IMR-90 (cell line): ENCODE measurements at regions not wholly inside any gene's neighbourhood (a gene's known extent, or its start where the extent isn't known, plus 50 kb on each side); places are given as distances from the start of the nearest gene placed in this dataset.

Source experiments
- ATAC-seq: fragments of 200-7000 bp; cut with Tn5 transposase; 2 replicates; pipeline ENCODE4 v1.9.1; 2020; ENCODE audit warnings: low read depth, mild to moderate bottlenecking, moderate library complexity
- BruUV-seq: library from RNA; stranded (reverse); fragments of 400-500 nt; replicated peaks from 2 replicates; lab custom pipeline; 2021; lab: Mats Ljungman, UMichigan
- CTCF ChIA-PET: fragments of 300-600 bp; formaldehyde crosslinking; extraction: SDS; loops from one replicate; lab custom pipeline; 2021; ENCODE audit warnings: antibody characterized with exemption; lab: Yijun Ruan, JAX
- POLR2A ChIA-PET: fragments of 300-600 bp; sonication (Branson Sonifier 250); formaldehyde crosslinking; loops from one replicate; lab custom pipeline; 2022; ENCODE audit warnings: antibody characterized with exemption; ENCODE audit not compliant: unreplicated experiment; lab: Charles Lee
- DNase-seq: peaks from one replicate; pipeline ENCODE4 v3.0.0; 2013
- H2AFZ ChIP-seq: replicated peaks from 2 replicates; pipeline ENCODE3; 2013; ENCODE audit warnings: low read length, mild to moderate bottlenecking; ENCODE audit not compliant: poor library complexity
- H2AK5ac ChIP-seq: 2 replicates; pipeline ENCODE4 v1.6.1; 2013; ENCODE audit warnings: low read depth, low read length, inconsistent platforms
- H2AK9ac ChIP-seq: replicated peaks from 2 replicates; pipeline ENCODE3; 2013; ENCODE audit warnings: mild to moderate bottlenecking, low read depth, low read length, moderate library complexity; ENCODE audit not compliant: poor library complexity
- H2BK120ac ChIP-seq: 2 replicates; pipeline ENCODE4 v1.6.1; 2013; ENCODE audit warnings: low read depth, low read length, inconsistent platforms
- H2BK15ac ChIP-seq: 3 replicates; pipeline ENCODE4 v1.6.1; 2013; ENCODE audit warnings: low read depth, low read length, inconsistent platforms
- H2BK20ac ChIP-seq: 2 replicates; pipeline ENCODE4 v1.6.1; 2013; ENCODE audit warnings: low read depth, mild to moderate bottlenecking, inconsistent platforms, low read length, moderate library complexity
- H2BK5ac ChIP-seq: 2 replicates; pipeline ENCODE4 v1.6.1; 2013; ENCODE audit warnings: mild to moderate bottlenecking, low read depth, low read length, inconsistent platforms; ENCODE audit not compliant: poor library complexity, severe bottlenecking
- H3K14ac ChIP-seq: replicated peaks from 2 replicates; pipeline ENCODE4 v1.6.1; 2013; ENCODE audit warnings: low read depth, low read length, inconsistent platforms
- H3K18ac ChIP-seq: 2 replicates; pipeline ENCODE4 v1.6.1; 2013; ENCODE audit warnings: low read depth, low read length, control low read depth
- H3K23ac ChIP-seq: 2 replicates; pipeline ENCODE4 v1.6.1; 2013; ENCODE audit warnings: low read depth, low read length, inconsistent platforms
- H3K27ac ChIP-seq: 2 replicates; pipeline ENCODE4 v1.5.1; 2013; ENCODE audit warnings: mild to moderate bottlenecking, control low read depth, low read length; ENCODE audit not compliant: insufficient read depth
- H3K27me3 ChIP-seq: 2 replicates; pipeline ENCODE4 v1.6.1; 2013; ENCODE audit warnings: low read length; ENCODE audit not compliant: control insufficient read depth, insufficient read depth
- H3K36me3 ChIP-seq: 2 replicates; pipeline ENCODE4 v1.6.1; 2013; ENCODE audit warnings: low read length, mixed read lengths; ENCODE audit not compliant: control insufficient read depth, insufficient read depth
- H3K4ac ChIP-seq: 2 replicates; pipeline ENCODE4 v1.6.1; 2013; ENCODE audit warnings: low read depth, low read length, inconsistent platforms
- H3K4me1 ChIP-seq: 2 replicates; pipeline ENCODE4 v1.6.1; 2013; ENCODE audit warnings: low read length, mixed read lengths; ENCODE audit not compliant: control insufficient read depth, insufficient read depth
- H3K4me2 ChIP-seq: 2 replicates; pipeline ENCODE4 v1.6.1; 2013; ENCODE audit warnings: low read depth, mild to moderate bottlenecking, control low read depth, low read length, moderate library complexity
- H3K4me3 ChIP-seq: 2 replicates; pipeline ENCODE4 v1.5.1; 2013; ENCODE audit warnings: low read depth, mild to moderate bottlenecking, control low read depth, low read length, moderate library complexity; ENCODE audit not compliant: insufficient read depth
- H3K56ac ChIP-seq: 2 replicates; pipeline ENCODE4 v1.6.1; 2013; ENCODE audit warnings: low read length, inconsistent platforms; ENCODE audit not compliant: insufficient read depth; ENCODE audit errors: extremely low read depth
- H3K79me1 ChIP-seq, 2 experiments: 2 replicates each; pipeline ENCODE4 v1.6.1; 2013; ENCODE audit warnings: low read length in 2 of 2, inconsistent platforms in 1 of 2, low read depth in 1 of 2
- H3K9ac ChIP-seq: 2 replicates; pipeline ENCODE4 v1.6.1; 2013; ENCODE audit warnings: low read depth, low read length, control low read depth
- H3K9me1 ChIP-seq: 2 replicates; pipeline ENCODE4 v1.6.1; 2013; ENCODE audit warnings: low read length, inconsistent platforms; ENCODE audit not compliant: insufficient read depth
- H3K9me3 ChIP-seq: 2 replicates; pipeline ENCODE4 v1.6.1; 2013; ENCODE audit warnings: low read length; ENCODE audit not compliant: control insufficient read depth, insufficient read depth
- H4K20me1 ChIP-seq: 2 replicates; pipeline ENCODE4 v1.6.1; 2013; ENCODE audit warnings: low read length, inconsistent platforms; ENCODE audit not compliant: insufficient read depth
- H4K5ac ChIP-seq: 2 replicates; pipeline ENCODE4 v1.6.1; 2013; ENCODE audit warnings: mild to moderate bottlenecking, low read depth, low read length, control low read depth
- H4K8ac ChIP-seq, 2 experiments: 2 replicates each; pipeline ENCODE4 v1.6.1; 2013; ENCODE audit warnings: low read depth in 2 of 2, low read length in 2 of 2, control low read depth in 1 of 2, inconsistent platforms in 1 of 2
- H4K91ac ChIP-seq: 2 replicates; pipeline ENCODE4 v1.6.1; 2013; ENCODE audit warnings: low read depth, low read length, inconsistent platforms; ENCODE audit not compliant: insufficient read depth
- BHLHE40 ChIP-seq: fragments of 150-350 bp; IDR thresholded peaks from 2 replicates; pipeline ENCODE4 v1.6.1; 2016; ENCODE audit warnings: mild to moderate bottlenecking, low read depth, low read length
- CEBPB ChIP-seq: IDR thresholded peaks from 2 replicates; pipeline ENCODE4 v1.6.1; 2012; ENCODE audit warnings: low read depth, low read length, improper control_type of control experiment
- CHD1 ChIP-seq: IDR thresholded peaks from 2 replicates; pipeline ENCODE4 v1.6.1; 2012; ENCODE audit warnings: low read depth, low read length, improper control_type of control experiment
- FOS ChIP-seq: fragments of 150-350 bp; IDR thresholded peaks from 2 replicates; pipeline ENCODE4 v1.6.1; 2016; ENCODE audit warnings: low read depth, low read length
- MXI1 ChIP-seq: IDR thresholded peaks from 2 replicates; pipeline ENCODE4 v1.6.1; 2012; ENCODE audit warnings: low read depth, mild to moderate bottlenecking, low read length, moderate library complexity, borderline replicate concordance
- NFE2L2 ChIP-seq: fragments of 150-350 bp; IDR thresholded peaks from 2 replicates; pipeline ENCODE4 v1.6.1; 2016; ENCODE audit warnings: low read depth, mild to moderate bottlenecking, low read length
- POLR2A ChIP-seq: IDR thresholded peaks from 2 replicates; pipeline ENCODE4 v1.6.1; 2012; ENCODE audit warnings: mild to moderate bottlenecking, low read depth, low read length
- RAD21 ChIP-seq: IDR thresholded peaks from 2 replicates; pipeline ENCODE4 v1.6.1; 2012; ENCODE audit warnings: low read length, improper control_type of control experiment
- RCOR1 ChIP-seq: IDR thresholded peaks from 2 replicates; pipeline ENCODE4 v1.6.1; 2012; ENCODE audit warnings: mild to moderate bottlenecking, low read length, improper control_type of control experiment; ENCODE audit not compliant: insufficient replicate concordance
- SMC3 ChIP-seq: fragments of 150-350 bp; IDR thresholded peaks from 2 replicates; pipeline ENCODE4 v1.6.1; 2016; ENCODE audit warnings: low read depth, mild to moderate bottlenecking, antibody characterized with exemption, low read length, moderate library complexity
- WGBS, 2 experiments: methylation state at CpG; one replicate each; pipeline versions ENCODE4 v1.1.5 to v1.1.7; 2013; ENCODE audit warnings: missing lambda C conversion rate in 2 of 2; ENCODE audit not compliant: insufficient read length in 1 of 2; ENCODE audit errors: extremely low coverage in 2 of 2; 5-methylcytosine and 5-hydroxymethylcytosine counted together
- dilution Hi-C: fragments of 300-500 bp; cut with HindIII; formaldehyde crosslinking; loops from one replicate; pipeline ENCODE4 v1.14.3; 2018; ENCODE audit warnings: low sequenced_read_pairs; ENCODE audit not compliant: unreplicated experiment
- in situ Hi-C: fragments of 300-500 bp; cut with MboI; formaldehyde crosslinking; loops from 3 replicates; pipeline ENCODE4 v1.14.3; 2019; ENCODE audit warnings: low sequenced_read_pairs, inconsistent platforms, mixed read lengths
- intact Hi-C: fragments of 100-400 bp; cut with micrococcal nuclease; formaldehyde crosslinking; loops from 2 replicates; pipeline ENCODE4 v1.10.0; 2022
- TF ChIP-seq, protein P1 (sequence below): fragments of 150-350 bp; IDR thresholded peaks from 2 replicates; pipeline ENCODE4 v1.6.1; 2016; ENCODE audit warnings: low read depth, mild to moderate bottlenecking, low read length, moderate library complexity, borderline replicate concordance
- TF ChIP-seq, protein P2 (sequence below): conservative IDR thresholded peaks from 2 replicates; pipeline ENCODE4 v1.5.1; 2012; ENCODE audit warnings: mild to moderate bottlenecking, low read depth, low read length, improper control_type of control experiment

GRCh38 chr1:34650090-34650489, 104.8 kb upstream of the GJB5 start:
- H3K23ac ChIP-seq, result no peak overlapping the region
- no peak overlapping the region for H2BK120ac ChIP-seq
- H3K14ac ChIP-seq, result no peak overlapping the region
- no peak overlapping the region for H2AFZ ChIP-seq
- H3K27me3 ChIP-seq, result no peaks in the 10 kb centered on the region
- in situ Hi-C loops, result no loop called here
- dilution Hi-C loops, result no loop called here
- no peak overlapping the region for H3K4ac ChIP-seq
- BruUV-seq, result no TSS peak
- POLR2A ChIA-PET, result no interaction called here
- peaks cover 6% of the 10 kb centered on the region; the same call in 1 of the 2 replicates for H3K9me3 ChIP-seq
- H3K9ac ChIP-seq, result no peak overlapping the region
- WGBS, 2 experiments, result no CpG with 5 or more reads among the region's 1 CpG
- CTCF ChIA-PET, result no interaction called here
- ATAC-seq, result no peak
- no peak overlapping the region for H2BK15ac ChIP-seq
- DNase-seq, result no peak
- intact Hi-C loops, result no loop called here
- H2AK5ac ChIP-seq, result no peak overlapping the region
- no peaks in the 10 kb centered on the region for H3K4me1 ChIP-seq
- H2AK9ac ChIP-seq, result no peak overlapping the region
- H3K56ac ChIP-seq, result no peak overlapping the region
- H2BK5ac ChIP-seq, result no peak overlapping the region
- H4K91ac ChIP-seq, result no peak overlapping the region
- H3K9me1 ChIP-seq, result no peaks in the 10 kb centered on the region
- H3K36me3 ChIP-seq, result no peaks in the 10 kb centered on the region
- H4K20me1 ChIP-seq, result no peaks in the 10 kb centered on the region
- no peak for TF ChIP-seq NFE2L2
- TF ChIP-seq, protein P1, sequence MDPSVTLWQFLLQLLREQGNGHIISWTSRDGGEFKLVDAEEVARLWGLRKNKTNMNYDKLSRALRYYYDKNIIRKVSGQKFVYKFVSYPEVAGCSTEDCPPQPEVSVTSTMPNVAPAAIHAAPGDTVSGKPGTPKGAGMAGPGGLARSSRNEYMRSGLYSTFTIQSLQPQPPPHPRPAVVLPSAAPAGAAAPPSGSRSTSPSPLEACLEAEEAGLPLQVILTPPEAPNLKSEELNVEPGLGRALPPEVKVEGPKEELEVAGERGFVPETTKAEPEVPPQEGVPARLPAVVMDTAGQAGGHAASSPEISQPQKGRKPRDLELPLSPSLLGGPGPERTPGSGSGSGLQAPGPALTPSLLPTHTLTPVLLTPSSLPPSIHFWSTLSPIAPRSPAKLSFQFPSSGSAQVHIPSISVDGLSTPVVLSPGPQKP, result no peak
- no peak for TF ChIP-seq POLR2A
- no peak for TF ChIP-seq FOS
- TF ChIP-seq, protein P2, sequence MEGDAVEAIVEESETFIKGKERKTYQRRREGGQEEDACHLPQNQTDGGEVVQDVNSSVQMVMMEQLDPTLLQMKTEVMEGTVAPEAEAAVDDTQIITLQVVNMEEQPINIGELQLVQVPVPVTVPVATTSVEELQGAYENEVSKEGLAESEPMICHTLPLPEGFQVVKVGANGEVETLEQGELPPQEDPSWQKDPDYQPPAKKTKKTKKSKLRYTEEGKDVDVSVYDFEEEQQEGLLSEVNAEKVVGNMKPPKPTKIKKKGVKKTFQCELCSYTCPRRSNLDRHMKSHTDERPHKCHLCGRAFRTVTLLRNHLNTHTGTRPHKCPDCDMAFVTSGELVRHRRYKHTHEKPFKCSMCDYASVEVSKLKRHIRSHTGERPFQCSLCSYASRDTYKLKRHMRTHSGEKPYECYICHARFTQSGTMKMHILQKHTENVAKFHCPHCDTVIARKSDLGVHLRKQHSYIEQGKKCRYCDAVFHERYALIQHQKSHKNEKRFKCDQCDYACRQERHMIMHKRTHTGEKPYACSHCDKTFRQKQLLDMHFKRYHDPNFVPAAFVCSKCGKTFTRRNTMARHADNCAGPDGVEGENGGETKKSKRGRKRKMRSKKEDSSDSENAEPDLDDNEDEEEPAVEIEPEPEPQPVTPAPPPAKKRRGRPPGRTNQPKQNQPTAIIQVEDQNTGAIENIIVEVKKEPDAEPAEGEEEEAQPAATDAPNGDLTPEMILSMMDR, result no peak
- no peak for TF ChIP-seq CHD1
- no peak for TF ChIP-seq RCOR1
- no peak for TF ChIP-seq RAD21
- TF ChIP-seq MXI1, result no peak
- TF ChIP-seq BHLHE40, result no peak
- TF ChIP-seq CEBPB, result no peak
- no peak for TF ChIP-seq SMC3
- no peak overlapping the region for H4K8ac ChIP-seq
- no peak overlapping the region for H3K27ac ChIP-seq
- no peak overlapping the region for H3K4me2 ChIP-seq
- no peak overlapping the region for H3K18ac ChIP-seq
- H4K5ac ChIP-seq, result no peak overlapping the region
- no peak overlapping the region for H2BK20ac ChIP-seq
- H3K79me1 ChIP-seq, result no peaks in the 10 kb centered on the region
- no peak overlapping the region for H3K4me3 ChIP-seq
